ENCODE measurements at regions not wholly inside any gene's neighbourhood (a gene's known extent, or its start where the extent isn't known, plus 50 kb on each side); places are given as distances from the start of the nearest gene placed in this dataset.

- no peak overlapping the region for H2AK5ac ChIP-seq (ENCODE audit: low read depth, low read length)
- H3K23me2 ChIP-seq (ENCODE audit: low read depth, low read length) = no peaks in the 10 kb centered on the region
- no peaks in the 10 kb centered on the region for H3K36me3 ChIP-seq (ENCODE audit: control insufficient read depth in 2 of 4, insufficient read depth in 4 of 4, low read length in 3 of 4)
- no peaks in the 10 kb centered on the region for H3K79me1 ChIP-seq (ENCODE audit: low read depth, low read length)
- H3K56ac ChIP-seq (replicated peaks; ENCODE audit: insufficient read length, low read depth, low read length) = no peak overlapping the region
- H3K9ac ChIP-seq (replicated peaks in 1 of 4; ENCODE audit: extremely low read depth in 1 of 4, low read depth in 3 of 4, low read length in 3 of 4) = no peak overlapping the region
- H2AFZ ChIP-seq (ENCODE audit: low read length) = no peak overlapping the region
- H3K4ac ChIP-seq (replicated peaks; ENCODE audit: insufficient read length, low read depth, low read length) = no peak overlapping the region
- no peaks in the 10 kb centered on the region for H4K20me1 ChIP-seq (replicated peaks in 1 of 2; ENCODE audit: control insufficient read depth in 1 of 2, insufficient read depth in 2 of 2, low read length in 2 of 2)
- no peak overlapping the region for H4K91ac ChIP-seq (replicated peaks; ENCODE audit: insufficient read length, low read length)
- H3K27me3 ChIP-seq (replicated peaks in 1 of 4; ENCODE audit: control insufficient read depth in 3 of 4, extremely low read depth in 1 of 4, insufficient read depth in 3 of 4, low read length in 3 of 4) = no peaks in the 10 kb centered on the region
- H3K4me3 ChIP-seq (ENCODE audit: extremely low read depth in 1 of 4, insufficient read depth in 2 of 4, low read depth in 3 of 4, low read length in 4 of 4) = no peak overlapping the region
- H2BK15ac ChIP-seq (ENCODE audit: low read length) = no peak overlapping the region
- 92% methylated on average over 4 of the region's 5 CpGs; no CpG with 5 or more reads in 1 of the 2 experiments for WGBS, 2 experiments (ENCODE audit: extremely low coverage in 1 of 2, insufficient coverage in 1 of 2, insufficient read length in 1 of 2, insufficient replicate concordance in 2 of 2, low coverage in 1 of 2, low lambda C conversion rate in 2 of 2, missing lambda C conversion rate in 1 of 2)
- H3K23ac ChIP-seq (ENCODE audit: insufficient read length) = no peak overlapping the region
- H4K5ac ChIP-seq (ENCODE audit: insufficient read length, low read depth, low read length) = no peak overlapping the region
- 0 out of 4 replicates have a peak, but pooled peaks cover 0 to 7% of the 10 kb centered on the region in 2 experiments for H3K9me3 ChIP-seq (ENCODE audit: insufficient read depth in 2 of 2, low read depth in 1 of 2, low read length in 1 of 2)
- peak overlapping the region; percentile 19; the same call in 1 of the 2 replicates for H3K18ac ChIP-seq (ENCODE audit: extremely low read depth, low read length)
- CTCF ChIA-PET (ENCODE audit: partially characterized antibody) = interaction anchor here (0.6 to 0.9 kb wide), 4 partner anchors 84 to 647 kb away, joined by 3 to 4 read pairs (median 3); no protein-coding TSS in a partner anchor
- H3K4me2 ChIP-seq (ENCODE audit: insufficient read depth in 1 of 2, low read depth in 2 of 2, low read length in 2 of 2) = no peak overlapping the region
- no peak overlapping the region for H2BK120ac ChIP-seq (replicated peaks; ENCODE audit: low read depth, low read length)
- H2BK20ac ChIP-seq (ENCODE audit: low read length) = no peak overlapping the region
- H4K8ac ChIP-seq (ENCODE audit: extremely low read depth, insufficient read depth, low read length) = no peak overlapping the region; the same call in 1 of the 2 replicates
- DNase-seq (ENCODE audit: low read depth in 1 of 2, low spot score in 2 of 2) (no peak), FAIRE-seq (no peak)
- no peak overlapping the region for H2BK12ac ChIP-seq (ENCODE audit: low read depth, low read length)
- H3K14ac ChIP-seq (ENCODE audit: insufficient read length) = no peak overlapping the region
- no peak overlapping the region for H2BK5ac ChIP-seq (ENCODE audit: low read depth, low read length)
- no peaks in the 10 kb centered on the region for H3K4me1 ChIP-seq (replicated peaks in 1 of 4; ENCODE audit: control insufficient read depth in 3 of 4, insufficient read depth in 4 of 4, low read length in 3 of 4)
- no peak overlapping the region for H3K27ac ChIP-seq (ENCODE audit: low read depth, low read length)
- POLR2A ChIA-PET (ENCODE audit: partially characterized antibody) = no interaction called here
- H3K79me2 ChIP-seq (ENCODE audit: control insufficient read depth in 1 of 2, insufficient read depth in 2 of 2, low read length in 2 of 2) = no peaks in the 10 kb centered on the region
- TF ChIP-seq USF2 (IDR thresholded peaks at IDR 0.05; ENCODE audit: low read length) (no peak), TBP (IDR thresholded peaks at IDR 0.05; ENCODE audit: low read depth, low read length) (no peak), RFX5 (IDR thresholded peaks at IDR 0.05; ENCODE audit: borderline replicate concordance, low read depth, low read length) (no peak), CBX5 (IDR thresholded peaks at IDR 0.05; ENCODE audit: low read depth, low read length) (no peak), CREB1 (IDR thresholded peaks at IDR 0.05) (no peak), SIRT6 (IDR thresholded peaks at IDR 0.05; ENCODE audit: low read length) (no peak), NRF1 (IDR thresholded peaks at IDR 0.05; ENCODE audit: low read depth, low read length) (no peak), SP2 (IDR thresholded peaks at IDR 0.05; ENCODE audit: low read length) (no peak), MAFK (IDR thresholded peaks at IDR 0.05; ENCODE audit: low read depth, low read length) (no peak), ASH2L (IDR thresholded peaks at IDR 0.05; ENCODE audit: low read length) (no peak), CTCF (IDR thresholded peaks at IDR 0.05; ENCODE audit: control extremely low read depth in 1 of 3, insufficient read depth in 1 of 3, low read depth in 1 of 3, low read length in 3 of 3) (no peak), EZH2 (IDR thresholded peaks at IDR 0.05; ENCODE audit: low read depth, low read length, severe bottlenecking) (no peak)
Measured at GRCh38 chr1:55938376-55938850, 641.0 kb downstream of the PLPP3 start.
